CD4-positive, alpha-beta T cell treated with Interleukin-21 for 1 hour (primary cell): ENCODE measurements at regions not wholly inside any gene's neighbourhood (a gene's known extent, or its start where the extent isn't known, plus 50 kb on each side); places are given as distances from the start of the nearest gene placed in this dataset.
"Not testable (repeated sequence)": the region's sequence is repeated elsewhere in the genome, so short reads cannot be mapped to it uniquely, and the experiment has no call there.

ENCODE experiments used
- DNase-seq: peaks from one replicate; pipeline ENCODE4 v3.0.0-alpha.2; 2020

GRCh38 chr4:121616449-121616848 lies 80.3 kb downstream of the ANXA5 start:
- DNase-seq, result not testable (repeated sequence)

- DNase-seq, result no peak
Observed at GRCh38 chr4:121614101-121614500, 82.7 kb downstream of the ANXA5 start.

- DNase-seq, result no peak
Observed at GRCh38 chr4:121599049-121599448, 97.7 kb downstream of the ANXA5 start.

- no peak for DNase-seq
Observed at GRCh38 chr4:121597346-121597934, 99.3 kb downstream of the ANXA5 start.

GRCh38 chr4:121594796-121595526 lies 101.8 kb downstream of the ANXA5 start:
- no peak for DNase-seq

- DNase-seq, result no peak
Observed at GRCh38 chr4:121593760-121594159, 103.0 kb downstream of the ANXA5 start.

- DNase-seq, result not testable (repeated sequence)
Observed at GRCh38 chr4:121592257-121592656, 104.5 kb downstream of the ANXA5 start.

GRCh38 chr4:121584836-121585235 lies 111.9 kb downstream of the ANXA5 start:
- DNase-seq, result no peak

- no peak for DNase-seq
Observed at GRCh38 chr4:121583396-121583795, 113.4 kb downstream of the ANXA5 start.

- DNase-seq, result no peak
Observed at GRCh38 chr4:121582296-121582695, 114.5 kb downstream of the ANXA5 start.

GRCh38 chr4:121575392-121575791 lies 121.4 kb downstream of the ANXA5 start:
- not testable (repeated sequence) for DNase-seq

- no peak for DNase-seq
Observed at GRCh38 chr4:121574618-121575017, 122.2 kb downstream of the ANXA5 start.

GRCh38 chr4:121567748-121568147 lies 129.0 kb downstream of the ANXA5 start:
- DNase-seq, result no peak

GRCh38 chr4:121564840-121565375 lies 131.9 kb downstream of the ANXA5 start:
- no peak for DNase-seq

GRCh38 chr4:121562811-121563210 lies 134.0 kb downstream of the ANXA5 start:
- no peak for DNase-seq

GRCh38 chr4:121555315-121556107 lies 141.3 kb downstream of the ANXA5 start:
- DNase-seq, result no peak

- DNase-seq, result no peak
Observed at GRCh38 chr4:121554382-121554781, 142.4 kb downstream of the ANXA5 start.

- no peak for DNase-seq
Observed at GRCh38 chr4:121551881-121552280, 144.9 kb downstream of the ANXA5 start.

GRCh38 chr4:121551271-121551670 lies 145.5 kb downstream of the ANXA5 start:
- no peak for DNase-seq

- no peak for DNase-seq
Observed at GRCh38 chr4:121541696-121542095, 155.1 kb downstream of the ANXA5 start.

GRCh38 chr4:121535351-121535750 lies 154.5 kb upstream of the QRFPR start:
- no peak for DNase-seq

GRCh38 chr4:121534187-121534586 lies 153.4 kb upstream of the QRFPR start:
- no peak for DNase-seq

GRCh38 chr4:121526509-121526908 lies 145.7 kb upstream of the QRFPR start:
- no peak for DNase-seq
